ENCODE measurements at regions not wholly inside any gene's neighbourhood (a gene's known extent, or its start where the extent isn't known, plus 50 kb on each side); places are given as distances from the start of the nearest gene placed in this dataset.

DNA sequence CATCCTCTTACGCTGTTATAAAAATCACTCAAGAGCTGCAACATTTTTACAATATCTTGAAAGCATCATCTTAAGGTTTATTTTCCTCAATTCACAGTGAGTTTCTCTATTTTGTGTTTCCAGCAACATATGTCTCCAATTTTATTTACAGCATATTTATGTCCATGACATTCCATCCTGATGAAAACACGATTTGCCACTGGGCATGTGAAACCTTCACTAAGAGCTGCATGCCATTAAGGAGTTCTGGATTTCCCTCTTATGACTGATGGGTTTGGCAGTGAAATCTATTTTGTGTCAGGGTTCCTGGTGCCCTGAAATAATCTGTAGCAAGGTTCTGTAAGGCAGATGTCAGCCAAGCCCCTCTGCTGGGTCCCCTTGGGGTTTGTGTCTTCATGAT, 527.6 kb upstream of the KLF12 start:
- no peaks in the 10 kb centered on the region for H3K27me3 ChIP-seq (ENCODE audit: low read depth)
- H3K9me3 ChIP-seq (replicated peaks), result peaks cover 16% of the 10 kb centered on the region
- TF ChIP-seq, protein P1, sequence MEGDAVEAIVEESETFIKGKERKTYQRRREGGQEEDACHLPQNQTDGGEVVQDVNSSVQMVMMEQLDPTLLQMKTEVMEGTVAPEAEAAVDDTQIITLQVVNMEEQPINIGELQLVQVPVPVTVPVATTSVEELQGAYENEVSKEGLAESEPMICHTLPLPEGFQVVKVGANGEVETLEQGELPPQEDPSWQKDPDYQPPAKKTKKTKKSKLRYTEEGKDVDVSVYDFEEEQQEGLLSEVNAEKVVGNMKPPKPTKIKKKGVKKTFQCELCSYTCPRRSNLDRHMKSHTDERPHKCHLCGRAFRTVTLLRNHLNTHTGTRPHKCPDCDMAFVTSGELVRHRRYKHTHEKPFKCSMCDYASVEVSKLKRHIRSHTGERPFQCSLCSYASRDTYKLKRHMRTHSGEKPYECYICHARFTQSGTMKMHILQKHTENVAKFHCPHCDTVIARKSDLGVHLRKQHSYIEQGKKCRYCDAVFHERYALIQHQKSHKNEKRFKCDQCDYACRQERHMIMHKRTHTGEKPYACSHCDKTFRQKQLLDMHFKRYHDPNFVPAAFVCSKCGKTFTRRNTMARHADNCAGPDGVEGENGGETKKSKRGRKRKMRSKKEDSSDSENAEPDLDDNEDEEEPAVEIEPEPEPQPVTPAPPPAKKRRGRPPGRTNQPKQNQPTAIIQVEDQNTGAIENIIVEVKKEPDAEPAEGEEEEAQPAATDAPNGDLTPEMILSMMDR (IDR thresholded peaks at IDR 0.05; ENCODE audit: borderline replicate concordance), result no peak
- DNase-seq, result no peak
- H3K36me3 ChIP-seq, result no peaks in the 10 kb centered on the region
- intact Hi-C loops (cut with micrococcal nuclease), result no loop called here
- no peak overlapping the region for H3K4me3 ChIP-seq
- no peaks in the 10 kb centered on the region for H3K4me1 ChIP-seq
- no peak overlapping the region for H3K27ac ChIP-seq (replicated peaks)

DNA sequence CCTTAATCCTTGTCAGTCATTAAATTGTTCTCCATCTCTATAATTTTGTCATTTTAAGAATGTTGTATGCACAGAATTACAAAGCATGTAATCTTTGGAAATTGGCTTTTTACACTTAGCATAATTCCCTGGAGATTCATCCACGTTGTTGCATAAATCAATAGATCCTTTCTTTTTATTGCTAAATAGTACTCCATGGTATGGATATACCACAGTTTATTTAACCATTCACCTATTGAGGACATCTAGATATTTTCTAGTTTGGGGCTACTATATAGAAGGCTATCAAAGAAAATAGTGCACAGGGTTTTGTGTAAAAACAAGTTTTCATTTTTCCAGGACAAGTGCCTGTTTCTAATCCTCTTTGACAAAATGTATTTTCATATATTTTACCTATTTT, 523.6 kb upstream of the KLF12 start:
- TF ChIP-seq, protein P1 (IDR thresholded peaks at IDR 0.05; ENCODE audit: borderline replicate concordance), result no peak
- intact Hi-C loops (cut with micrococcal nuclease), result no loop called here

DNA sequence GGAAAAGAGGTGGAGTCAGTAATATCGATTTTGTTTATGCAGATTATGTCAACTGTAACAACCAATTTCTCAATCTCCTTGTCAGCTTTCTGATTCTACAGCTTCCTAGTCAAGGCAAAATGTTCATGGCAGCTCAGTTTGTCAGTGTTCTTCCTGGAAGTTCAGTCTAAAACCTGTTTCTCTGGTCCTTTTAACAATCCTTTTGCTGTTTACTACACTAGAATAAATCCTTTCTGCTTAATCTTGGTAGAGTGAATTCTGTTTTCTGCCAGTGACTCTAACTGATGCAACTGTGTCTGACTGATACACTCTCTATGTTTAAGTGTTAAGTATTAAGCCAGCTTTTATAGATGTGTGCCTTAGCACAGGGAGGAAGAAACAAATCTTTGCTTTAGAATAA, 516.9 kb upstream of the KLF12 start:
- DNase-seq, result no peak

More for the DNA sequence above, 523.6 kb upstream of the KLF12 start:
- H3K27me3 ChIP-seq (ENCODE audit: low read depth), result no peaks in the 10 kb centered on the region
- H3K36me3 ChIP-seq, result no peaks in the 10 kb centered on the region
- peaks cover 16% of the 10 kb centered on the region for H3K9me3 ChIP-seq (replicated peaks)
- no peak overlapping the region for H3K27ac ChIP-seq (replicated peaks)
- DNase-seq, result no peak
- no peaks in the 10 kb centered on the region for H3K4me1 ChIP-seq
- H3K4me3 ChIP-seq, result no peak overlapping the region

DNA sequence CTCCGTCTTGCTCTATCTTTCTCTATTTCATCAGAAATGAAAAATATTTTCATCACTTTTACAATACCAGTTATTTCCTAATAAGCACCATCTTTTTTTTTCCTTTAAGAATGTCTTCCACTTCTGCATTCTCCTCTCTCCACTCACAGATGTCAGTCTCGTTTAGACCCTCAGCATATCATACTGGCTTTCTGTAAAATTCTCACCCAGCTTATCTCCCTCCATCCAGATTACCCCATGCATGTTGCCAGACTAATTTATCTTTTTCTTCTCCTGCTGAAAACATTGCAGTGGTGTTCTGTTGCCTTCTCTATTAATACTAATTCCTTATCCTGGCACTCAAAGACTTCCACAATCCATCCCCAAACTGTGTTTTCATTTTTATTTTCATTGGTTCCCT, 513.8 kb upstream of the KLF12 start:
- intact Hi-C loops (cut with micrococcal nuclease), result no loop called here
- H3K9me3 ChIP-seq (replicated peaks), result no peaks in the 10 kb centered on the region

More for the DNA sequence above, 516.9 kb upstream of the KLF12 start:
- Histone ChIP-seq H3K4me3 (no peak overlapping the region), H3K27me3 (ENCODE audit: low read depth) (no peaks in the 10 kb centered on the region), H3K36me3 (no peaks in the 10 kb centered on the region), H3K27ac (replicated peaks) (no peak overlapping the region), H3K9me3 (replicated peaks) (no peaks in the 10 kb centered on the region), H3K4me1 (no peaks in the 10 kb centered on the region)
- intact Hi-C loops (cut with micrococcal nuclease), result no loop called here
- TF ChIP-seq, protein P1 (IDR thresholded peaks at IDR 0.05; ENCODE audit: borderline replicate concordance), result no peak

DNA sequence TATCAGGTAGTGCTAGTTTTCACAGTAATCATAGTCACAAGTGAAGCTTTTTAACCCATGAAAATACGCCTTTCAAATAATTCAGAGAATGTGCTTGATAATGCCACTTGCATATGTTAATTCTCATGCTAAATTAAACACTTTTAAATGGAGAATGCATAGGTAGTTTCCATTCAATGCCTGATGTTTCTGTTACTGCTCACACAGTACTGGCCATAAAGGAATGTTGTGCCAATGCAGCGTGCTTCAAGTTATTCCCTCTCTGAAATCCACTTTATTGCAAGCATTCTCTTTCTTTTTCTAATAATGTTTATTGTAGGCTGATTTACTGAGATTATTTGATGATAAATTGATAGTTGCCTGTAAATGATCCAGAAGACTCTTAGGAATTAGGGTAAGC, 513.0 kb upstream of the KLF12 start:
- no peak overlapping the region for H3K27ac ChIP-seq (replicated peaks)
- H3K36me3 ChIP-seq, result no peaks in the 10 kb centered on the region
- H3K4me1 ChIP-seq, result no peaks in the 10 kb centered on the region
- intact Hi-C loops (cut with micrococcal nuclease), result no loop called here
- H3K9me3 ChIP-seq (replicated peaks), result no peaks in the 10 kb centered on the region
- H3K4me3 ChIP-seq, result no peak overlapping the region
- DNase-seq, result no peak
- TF ChIP-seq, protein P1 (IDR thresholded peaks at IDR 0.05; ENCODE audit: borderline replicate concordance), result no peak
- H3K27me3 ChIP-seq (ENCODE audit: low read depth), result no peaks in the 10 kb centered on the region

More for the DNA sequence above, 513.8 kb upstream of the KLF12 start:
- Histone ChIP-seq H3K27me3 (ENCODE audit: low read depth) (no peaks in the 10 kb centered on the region), H3K4me3 (no peak overlapping the region), H3K36me3 (no peaks in the 10 kb centered on the region), H3K27ac (replicated peaks) (no peak overlapping the region), H3K4me1 (no peaks in the 10 kb centered on the region)
- TF ChIP-seq, protein P1 (IDR thresholded peaks at IDR 0.05; ENCODE audit: borderline replicate concordance), result no peak
- DNase-seq, result no peak

DNA sequence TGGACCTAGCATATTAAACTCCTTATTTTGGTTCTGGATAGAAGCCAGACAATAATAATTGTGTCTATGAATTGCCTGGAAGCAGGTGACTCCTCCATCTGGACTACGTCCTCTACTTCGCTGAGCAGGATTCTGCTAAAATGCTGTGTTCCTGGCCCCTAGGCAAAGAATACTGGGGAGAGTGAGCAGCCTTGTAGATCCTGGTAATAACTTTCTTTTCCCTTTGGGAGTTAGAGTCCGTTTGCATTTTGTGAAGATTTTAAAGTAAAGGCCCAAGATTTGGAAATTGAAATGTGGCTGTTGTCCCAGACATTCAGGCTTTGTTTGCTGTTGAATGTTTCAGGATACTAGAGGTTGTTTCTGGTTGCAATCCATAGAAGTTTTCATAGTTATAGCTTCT, 511.9 kb upstream of the KLF12 start:
- Histone ChIP-seq H3K4me3 (no peak overlapping the region), H3K9me3 (replicated peaks) (no peaks in the 10 kb centered on the region), H3K36me3 (no peaks in the 10 kb centered on the region), H3K27ac (replicated peaks) (no peak overlapping the region), H3K27me3 (ENCODE audit: low read depth) (no peaks in the 10 kb centered on the region), H3K4me1 (no peaks in the 10 kb centered on the region)
- intact Hi-C loops (cut with micrococcal nuclease), result no loop called here
- DNase-seq, result no peak
- TF ChIP-seq, protein P1 (IDR thresholded peaks at IDR 0.05; ENCODE audit: borderline replicate concordance), result no peak
